ENCODE measurements at regions not wholly inside any gene's neighbourhood (a gene's known extent, or its start where the extent isn't known, plus 50 kb on each side); places are given as distances from the start of the nearest gene placed in this dataset.

GRCh38 chr17:72476575-72476986 lies 355.8 kb downstream of the SOX9 start:
- TF ChIP-seq CTCF (IDR thresholded peaks at IDR 0.05): no peak
- H3K36me3 ChIP-seq: no peaks in the 10 kb centered on the region
- intact Hi-C loops (cut with DNase I): no loop called here
- H3K27ac ChIP-seq: peak overlapping the region; percentile 57
- no peaks in the 10 kb centered on the region for H3K4me1 ChIP-seq
- no peaks in the 10 kb centered on the region for H3K27me3 ChIP-seq
- H3K4me3 ChIP-seq: no peak overlapping the region
- peak overlapping the region in 1 of 2 donors; percentile 42 for H3K9ac ChIP-seq (ENCODE audit: low read depth in 2 of 2, low read length in 2 of 2)
- DNase-seq: no peak
- no peaks in the 10 kb centered on the region for H3K9me3 ChIP-seq

GRCh38 chr17:72477491-72477890 lies 356.7 kb downstream of the SOX9 start:
- Histone ChIP-seq H3K4me1 (no peaks in the 10 kb centered on the region), H3K36me3 (no peaks in the 10 kb centered on the region), H3K9ac (ENCODE audit: low read depth in 2 of 2, low read length in 2 of 2) (peak overlapping the region; percentile 27 to 48), H3K27me3 (no peaks in the 10 kb centered on the region), H3K4me3 (no peak overlapping the region), H3K27ac (peak overlapping the region; percentile 57), H3K9me3 (no peaks in the 10 kb centered on the region)
- peak; percentile 78 for DNase-seq
- TF ChIP-seq CTCF (IDR thresholded peaks at IDR 0.05): no peak
- intact Hi-C loops (cut with DNase I): no loop called here

GRCh38 chr17:72479113-72479512 lies 358.3 kb downstream of the SOX9 start:
- Histone ChIP-seq H3K36me3 (no peaks in the 10 kb centered on the region), H3K9ac (ENCODE audit: low read depth in 2 of 2, low read length in 2 of 2) (no peak overlapping the region), H3K27me3 (no peaks in the 10 kb centered on the region), H3K4me1 (no peaks in the 10 kb centered on the region), H3K9me3 (no peaks in the 10 kb centered on the region), H3K27ac (peak overlapping the region; percentile 4), H3K4me3 (no peak overlapping the region)
- TF ChIP-seq CTCF (IDR thresholded peaks at IDR 0.05): peak; percentile 21
- intact Hi-C loops (cut with DNase I): no loop called here
- no peak for DNase-seq

- no peak for DNase-seq
- no peaks in the 10 kb centered on the region for H3K36me3 ChIP-seq
- H3K4me1 ChIP-seq: no peaks in the 10 kb centered on the region
- intact Hi-C loops (cut with DNase I): no loop called here
- H3K9me3 ChIP-seq: no peaks in the 10 kb centered on the region
- TF ChIP-seq CTCF (IDR thresholded peaks at IDR 0.05): no peak
- H3K9ac ChIP-seq (ENCODE audit: low read depth in 2 of 2, low read length in 2 of 2): no peak overlapping the region
- no peaks in the 10 kb centered on the region for H3K27me3 ChIP-seq
- H3K4me3 ChIP-seq: no peak overlapping the region
- H3K27ac ChIP-seq: no peak overlapping the region
These were observed 360.8 kb downstream of the SOX9 start for GRCh38 chr17:72481572-72481971.

GRCh38 chr17:72485596-72485995 lies 364.8 kb downstream of the SOX9 start:
- no peaks in the 10 kb centered on the region for H3K27me3 ChIP-seq
- H3K4me1 ChIP-seq: no peaks in the 10 kb centered on the region
- H3K36me3 ChIP-seq: no peaks in the 10 kb centered on the region
- H3K27ac ChIP-seq: no peak overlapping the region
- no peak overlapping the region for H3K4me3 ChIP-seq
- intact Hi-C loops (cut with DNase I): no loop called here
- TF ChIP-seq CTCF (IDR thresholded peaks at IDR 0.05): no peak
- H3K9me3 ChIP-seq: no peaks in the 10 kb centered on the region
- DNase-seq: no peak
- H3K9ac ChIP-seq (ENCODE audit: low read depth in 2 of 2, low read length in 2 of 2): no peak overlapping the region

GRCh38 chr17:72486806-72487205 lies 366.0 kb downstream of the SOX9 start:
- no peak for DNase-seq
- Histone ChIP-seq H3K27me3 (no peaks in the 10 kb centered on the region), H3K9ac (ENCODE audit: low read depth in 2 of 2, low read length in 2 of 2) (no peak overlapping the region)

More at GRCh38 chr17:72486806-72487205, 366.0 kb downstream of the SOX9 start:
- no peaks in the 10 kb centered on the region for H3K9me3 ChIP-seq
- H3K27ac ChIP-seq: no peak overlapping the region
- no peaks in the 10 kb centered on the region for H3K4me1 ChIP-seq
- H3K4me3 ChIP-seq: no peak overlapping the region
- H3K36me3 ChIP-seq: no peaks in the 10 kb centered on the region
- TF ChIP-seq CTCF (IDR thresholded peaks at IDR 0.05): no peak
- intact Hi-C loops (cut with DNase I): no loop called here

Measured in colonic mucosa (tissue), 4 donors.